ENCODE measurements at regions not wholly inside any gene's neighbourhood (a gene's known extent, or its start where the extent isn't known, plus 50 kb on each side); places are given as distances from the start of the nearest gene placed in this dataset.

DNA sequence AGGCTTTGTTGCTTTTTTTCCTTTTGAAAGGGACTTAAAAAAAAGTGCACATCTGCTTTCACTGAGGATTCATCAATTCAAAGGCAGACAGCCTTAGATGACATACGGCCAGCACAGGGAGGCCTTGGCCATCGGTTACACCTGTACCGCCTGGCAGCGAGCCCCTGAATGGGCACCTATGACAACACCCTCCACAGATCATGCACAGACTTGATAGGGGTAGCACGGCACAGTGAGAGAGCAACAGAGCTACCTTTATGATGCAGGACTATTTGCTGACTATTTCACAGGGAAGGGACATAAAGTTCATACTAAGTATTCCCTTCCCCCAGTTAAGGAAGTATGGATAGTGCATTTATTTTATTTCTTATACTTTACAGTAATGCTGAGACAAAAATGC lies 137.9 kb upstream of the ARID2 start:
- ChIA-PET CTCF (interaction anchor here (0.6 kb wide), 1 partner anchor 37 kb away, joined by 3 read pairs; no protein-coding TSS in a partner anchor), POLR2A (no interaction called here)
- no peak for DNase-seq (ENCODE audit: extremely low spot score)
- no peak for TF ChIP-seq SUZ12 (IDR thresholded peaks at IDR 0.05)
- TF ChIP-seq PKNOX1 (IDR thresholded peaks at IDR 0.05), result no peak
- TF ChIP-seq FOXK2 (IDR thresholded peaks at IDR 0.05), result no peak
- no peak for TF ChIP-seq FOXM1 (IDR thresholded peaks at IDR 0.05; ENCODE audit: borderline replicate concordance)
- TF ChIP-seq ZNF384 (IDR thresholded peaks at IDR 0.05), result no peak
- TF ChIP-seq CTBP1 (IDR thresholded peaks at IDR 0.05; ENCODE audit: borderline replicate concordance), result no peak
- TF ChIP-seq HDGF (IDR thresholded peaks at IDR 0.05; ENCODE audit: borderline replicate concordance), result no peak
- no peak for TF ChIP-seq BHLHE40 (IDR thresholded peaks at IDR 0.05; ENCODE audit: borderline replicate concordance)
- TF ChIP-seq TARDBP (IDR thresholded peaks at IDR 0.05), result no peak
- TF ChIP-seq SP1 (IDR thresholded peaks at IDR 0.05), result no peak
- no peak for TF ChIP-seq L3MBTL2 (conservative IDR thresholded peaks at IDR 0.05)
- TF ChIP-seq NFRKB (IDR thresholded peaks at IDR 0.05), result no peak
- TF ChIP-seq ARNT (IDR thresholded peaks at IDR 0.05), result no peak
- TF ChIP-seq ELF4 (IDR thresholded peaks at IDR 0.05), result no peak
- no peak for TF ChIP-seq LEF1 (IDR thresholded peaks at IDR 0.05; ENCODE audit: borderline replicate concordance)
- TF ChIP-seq FOXA1 (IDR thresholded peaks at IDR 0.05), result no peak

GRCh38 chr12:45596366-45596765 lies 133.1 kb upstream of the ARID2 start:
- POLR2A ChIA-PET, result no interaction called here
- CTCF ChIA-PET, result no interaction called here
- no peak for TF ChIP-seq L3MBTL2 (conservative IDR thresholded peaks at IDR 0.05)
- TF ChIP-seq FOXA1 (IDR thresholded peaks at IDR 0.05), result no peak
- no peak for TF ChIP-seq HDGF (IDR thresholded peaks at IDR 0.05; ENCODE audit: borderline replicate concordance)
- TF ChIP-seq ZNF384 (IDR thresholded peaks at IDR 0.05), result no peak
- no peak for TF ChIP-seq FOXK2 (IDR thresholded peaks at IDR 0.05)
- TF ChIP-seq SP1 (IDR thresholded peaks at IDR 0.05), result no peak
- no peak for TF ChIP-seq NFRKB (IDR thresholded peaks at IDR 0.05)
- TF ChIP-seq CTBP1 (IDR thresholded peaks at IDR 0.05; ENCODE audit: borderline replicate concordance), result no peak
- TF ChIP-seq FOXM1 (IDR thresholded peaks at IDR 0.05; ENCODE audit: borderline replicate concordance), result no peak
- no peak for TF ChIP-seq TARDBP (IDR thresholded peaks at IDR 0.05)
- no peak for TF ChIP-seq PKNOX1 (IDR thresholded peaks at IDR 0.05)
- no peak for DNase-seq (ENCODE audit: extremely low spot score)

DNA sequence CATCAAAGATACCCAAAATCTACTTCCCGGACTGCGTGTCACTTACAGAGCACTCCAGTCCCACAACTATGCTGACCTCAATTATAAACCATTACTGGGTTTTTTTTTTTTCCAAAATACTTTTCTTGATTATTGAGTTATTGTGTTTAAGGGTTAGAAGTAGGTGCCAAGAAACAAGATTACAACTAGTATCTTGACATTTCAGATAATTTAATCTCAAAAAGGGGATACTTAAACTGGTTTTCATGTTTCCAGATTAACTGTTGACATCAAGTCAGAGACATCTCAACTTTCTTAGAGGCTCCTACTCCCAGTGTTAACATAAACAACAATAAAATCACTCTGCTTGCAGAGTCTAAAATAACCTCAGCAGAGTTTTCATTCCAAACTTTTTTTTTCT lies 131.2 kb upstream of the ARID2 start:
- TF ChIP-seq ZNF384 (IDR thresholded peaks at IDR 0.05), result no peak
- no peak for TF ChIP-seq FOXM1 (IDR thresholded peaks at IDR 0.05; ENCODE audit: borderline replicate concordance)
- no peak for TF ChIP-seq CTBP1 (IDR thresholded peaks at IDR 0.05; ENCODE audit: borderline replicate concordance)
- TF ChIP-seq SUZ12 (IDR thresholded peaks at IDR 0.05), result no peak
- no peak for TF ChIP-seq HDGF (IDR thresholded peaks at IDR 0.05; ENCODE audit: borderline replicate concordance)
- TF ChIP-seq BHLHE40 (IDR thresholded peaks at IDR 0.05; ENCODE audit: borderline replicate concordance), result no peak
- no peak for TF ChIP-seq FOXA1 (IDR thresholded peaks at IDR 0.05)
- no peak for TF ChIP-seq ELF4 (IDR thresholded peaks at IDR 0.05)
- no peak for TF ChIP-seq FOXK2 (IDR thresholded peaks at IDR 0.05)
- no peak for TF ChIP-seq ARNT (IDR thresholded peaks at IDR 0.05)
- ChIA-PET CTCF (no interaction called here), POLR2A (no interaction called here)
- DNase-seq (ENCODE audit: extremely low spot score), result no peak

GRCh38 chr12:45598761-45599160 lies 130.7 kb upstream of the ARID2 start:
- DNase-seq (ENCODE audit: extremely low spot score), result no peak
- no peak for TF ChIP-seq TARDBP (IDR thresholded peaks at IDR 0.05)
- no peak for TF ChIP-seq SUZ12 (IDR thresholded peaks at IDR 0.05)
- no peak for TF ChIP-seq HDGF (IDR thresholded peaks at IDR 0.05; ENCODE audit: borderline replicate concordance)
- no peak for TF ChIP-seq CTBP1 (IDR thresholded peaks at IDR 0.05; ENCODE audit: borderline replicate concordance)
- TF ChIP-seq FOXA1 (IDR thresholded peaks at IDR 0.05), result no peak
- ChIA-PET CTCF (no interaction called here), POLR2A (no interaction called here)

GRCh38 chr12:45599196-45599595 lies 130.3 kb upstream of the ARID2 start:
- TF ChIP-seq ZNF384 (IDR thresholded peaks at IDR 0.05) (no peak), BHLHE40 (IDR thresholded peaks at IDR 0.05; ENCODE audit: borderline replicate concordance) (no peak), FOXM1 (IDR thresholded peaks at IDR 0.05; ENCODE audit: borderline replicate concordance) (no peak), PKNOX1 (IDR thresholded peaks at IDR 0.05) (no peak), ELF4 (IDR thresholded peaks at IDR 0.05) (no peak), FOXK2 (IDR thresholded peaks at IDR 0.05) (no peak), FOXA1 (IDR thresholded peaks at IDR 0.05) (no peak), SP1 (IDR thresholded peaks at IDR 0.05) (no peak), CTBP1 (IDR thresholded peaks at IDR 0.05; ENCODE audit: borderline replicate concordance) (no peak), L3MBTL2 (conservative IDR thresholded peaks at IDR 0.05) (no peak), TARDBP (IDR thresholded peaks at IDR 0.05) (no peak), NFRKB (IDR thresholded peaks at IDR 0.05) (no peak), SUZ12 (IDR thresholded peaks at IDR 0.05) (no peak), HDGF (IDR thresholded peaks at IDR 0.05; ENCODE audit: borderline replicate concordance) (no peak), ARNT (IDR thresholded peaks at IDR 0.05) (no peak), LEF1 (IDR thresholded peaks at IDR 0.05; ENCODE audit: borderline replicate concordance) (no peak)
- DNase-seq (ENCODE audit: extremely low spot score), result no peak
- ChIA-PET POLR2A (no interaction called here), CTCF (no interaction called here)

GRCh38 chr12:45601390-45601789 lies 128.1 kb upstream of the ARID2 start:
- no peak for TF ChIP-seq SUZ12 (IDR thresholded peaks at IDR 0.05)
- TF ChIP-seq FOXM1 (IDR thresholded peaks at IDR 0.05; ENCODE audit: borderline replicate concordance), result no peak
- no peak for TF ChIP-seq ARNT (IDR thresholded peaks at IDR 0.05)
- no peak for TF ChIP-seq L3MBTL2 (conservative IDR thresholded peaks at IDR 0.05)
- no peak for TF ChIP-seq CTBP1 (IDR thresholded peaks at IDR 0.05; ENCODE audit: borderline replicate concordance)
- TF ChIP-seq LEF1 (IDR thresholded peaks at IDR 0.05; ENCODE audit: borderline replicate concordance), result no peak
- no peak for TF ChIP-seq SP1 (IDR thresholded peaks at IDR 0.05)
- TF ChIP-seq FOXK2 (IDR thresholded peaks at IDR 0.05), result no peak
- no peak for TF ChIP-seq ELF4 (IDR thresholded peaks at IDR 0.05)
- no peak for TF ChIP-seq HDGF (IDR thresholded peaks at IDR 0.05; ENCODE audit: borderline replicate concordance)
- TF ChIP-seq ZNF384 (IDR thresholded peaks at IDR 0.05), result no peak
- no peak for TF ChIP-seq FOXA1 (IDR thresholded peaks at IDR 0.05)
- no peak for TF ChIP-seq PKNOX1 (IDR thresholded peaks at IDR 0.05)
- TF ChIP-seq TARDBP (IDR thresholded peaks at IDR 0.05), result no peak
- no peak for TF ChIP-seq BHLHE40 (IDR thresholded peaks at IDR 0.05; ENCODE audit: borderline replicate concordance)
- TF ChIP-seq NFRKB (IDR thresholded peaks at IDR 0.05), result no peak
- ChIA-PET POLR2A (no interaction called here), CTCF (no interaction called here)
- no peak for DNase-seq (ENCODE audit: extremely low spot score)
